ENCODE measurements at regions not wholly inside any gene's neighbourhood (a gene's known extent, or its start where the extent isn't known, plus 50 kb on each side); places are given as distances from the start of the nearest gene placed in this dataset.
"Not testable (repeated sequence)": the region's sequence is repeated elsewhere in the genome, so short reads cannot be mapped to it uniquely, and the experiment has no call there.

GRCh38 chr4:123182289-123182688, 214.3 kb upstream of the SPRY1 start:
- Histone ChIP-seq H3K9me3 (replicated peaks in 1 of 2; ENCODE audit: control insufficient read depth in 1 of 2, insufficient read depth in 1 of 2, low read length in 2 of 2) (no peaks in the 10 kb centered on the region), H3K9ac (ENCODE audit: insufficient read depth, low read length, poor library complexity, severe bottlenecking) (no peak overlapping the region), H3K27me3 (ENCODE audit: control insufficient read depth in 2 of 2, insufficient read depth in 2 of 2, low read length in 2 of 2) (no peaks in the 10 kb centered on the region), H3K4me1 (ENCODE audit: control insufficient read depth in 1 of 2, insufficient read depth in 2 of 2, low read length in 2 of 2) (no peaks in the 10 kb centered on the region), H2AFZ (ENCODE audit: insufficient read depth, low read depth, low read length, poor library complexity, severe bottlenecking) (no peak overlapping the region), H3K4me2 (replicated peaks; ENCODE audit: extremely low read depth, low read length, poor library complexity, severe bottlenecking) (no peak overlapping the region), H4K20me1 (ENCODE audit: insufficient read depth, low read length) (no peaks in the 10 kb centered on the region), H3K79me2 (ENCODE audit: insufficient read depth, low read length) (no peaks in the 10 kb centered on the region), H3K4me3 (replicated peaks in 1 of 3; ENCODE audit: low read depth in 2 of 3, low read length in 3 of 3) (no peak overlapping the region), H3K27ac (ENCODE audit: low read depth in 1 of 2, low read length in 2 of 2) (no peak overlapping the region), H3K36me3 (replicated peaks in 1 of 2; ENCODE audit: control insufficient read depth in 1 of 2, insufficient read depth in 2 of 2, low read length in 2 of 2) (no peaks in the 10 kb centered on the region)
- H3K4me3 Mint-ChIP-seq: no peak overlapping the region
- intact Hi-C loops (cut with micrococcal nuclease): no loop called here
- peaks cover 0 to 7% (median 0%) of the 10 kb centered on the region in 7 donors for H3K9me3 Mint-ChIP-seq
- peaks cover 0 to 5% of the 10 kb centered on the region in 2 donors for H3K36me3 Mint-ChIP-seq
- no peak overlapping the region for H3K27ac Mint-ChIP-seq
- no peaks in the 10 kb centered on the region for H3K27me3 Mint-ChIP-seq (ENCODE audit: low read depth in 3 of 3)
- H3K4me1 Mint-ChIP-seq: no peaks in the 10 kb centered on the region
- DNase-seq: no peak
- no peak for TF ChIP-seq CTCF (IDR thresholded peaks at IDR 0.05)

- no CpG with 5 or more reads among the region's 1 CpG for WGBS (ENCODE audit: insufficient coverage)
- no peaks in the 10 kb centered on the region for H3K9me3 ChIP-seq (replicated peaks in 1 of 2; ENCODE audit: control insufficient read depth in 1 of 2, insufficient read depth in 1 of 2, low read length in 2 of 2)
These were observed 213.3 kb upstream of the SPRY1 start for GRCh38 chr4:123183308-123183707.

GRCh38 chr4:123183754-123184153, 212.8 kb upstream of the SPRY1 start:
- H3K27ac Mint-ChIP-seq; H3K9me3 ChIP-seq (replicated peaks in 1 of 2; ENCODE audit: control insufficient read depth in 1 of 2, insufficient read depth in 1 of 2, low read length in 2 of 2); H3K36me3 ChIP-seq (replicated peaks in 1 of 2; ENCODE audit: control insufficient read depth in 1 of 2, insufficient read depth in 2 of 2, low read length in 2 of 2); H3K9me3 Mint-ChIP-seq; H3K27me3 Mint-ChIP-seq (ENCODE audit: low read depth in 3 of 3); H3K4me3 ChIP-seq (replicated peaks in 1 of 3; ENCODE audit: low read depth in 2 of 3, low read length in 3 of 3); DNase-seq; H3K4me1 Mint-ChIP-seq; H3K36me3 Mint-ChIP-seq; H3K4me2 ChIP-seq (replicated peaks; ENCODE audit: extremely low read depth, low read length, poor library complexity, severe bottlenecking); H3K9ac ChIP-seq (ENCODE audit: insufficient read depth, low read length, poor library complexity, severe bottlenecking); H3K27me3 ChIP-seq (ENCODE audit: control insufficient read depth in 2 of 2, insufficient read depth in 2 of 2, low read length in 2 of 2); H2AFZ ChIP-seq (ENCODE audit: insufficient read depth, low read depth, low read length, poor library complexity, severe bottlenecking); H3K27ac ChIP-seq (ENCODE audit: low read depth in 1 of 2, low read length in 2 of 2); H3K4me3 Mint-ChIP-seq; H3K79me2 ChIP-seq (ENCODE audit: insufficient read depth, low read length); H4K20me1 ChIP-seq (ENCODE audit: insufficient read depth, low read length); intact Hi-C loops (cut with micrococcal nuclease); H3K4me1 ChIP-seq (ENCODE audit: control insufficient read depth in 1 of 2, insufficient read depth in 2 of 2, low read length in 2 of 2): not testable (repeated sequence)
- no CpG with 5 or more reads among the region's 2 CpGs for WGBS (ENCODE audit: insufficient coverage)

More at GRCh38 chr4:123183308-123183707, 213.3 kb upstream of the SPRY1 start:
- Histone ChIP-seq H3K4me1 (ENCODE audit: control insufficient read depth in 1 of 2, insufficient read depth in 2 of 2, low read length in 2 of 2) (no peaks in the 10 kb centered on the region), H3K4me2 (replicated peaks; ENCODE audit: extremely low read depth, low read length, poor library complexity, severe bottlenecking) (no peak overlapping the region), H4K20me1 (ENCODE audit: insufficient read depth, low read length) (no peaks in the 10 kb centered on the region), H3K9ac (ENCODE audit: insufficient read depth, low read length, poor library complexity, severe bottlenecking) (no peak overlapping the region), H2AFZ (ENCODE audit: insufficient read depth, low read depth, low read length, poor library complexity, severe bottlenecking) (no peak overlapping the region), H3K36me3 (replicated peaks in 1 of 2; ENCODE audit: control insufficient read depth in 1 of 2, insufficient read depth in 2 of 2, low read length in 2 of 2) (no peaks in the 10 kb centered on the region), H3K27ac (ENCODE audit: low read depth in 1 of 2, low read length in 2 of 2) (no peak overlapping the region), H3K4me3 (replicated peaks in 1 of 3; ENCODE audit: low read depth in 2 of 3, low read length in 3 of 3) (no peak overlapping the region), H3K27me3 (ENCODE audit: control insufficient read depth in 2 of 2, insufficient read depth in 2 of 2, low read length in 2 of 2) (no peaks in the 10 kb centered on the region), H3K79me2 (ENCODE audit: insufficient read depth, low read length) (no peaks in the 10 kb centered on the region)
- H3K4me1 Mint-ChIP-seq: no peaks in the 10 kb centered on the region
- no peak overlapping the region for H3K27ac Mint-ChIP-seq
- peaks cover 0 to 7% (median 0%) of the 10 kb centered on the region in 7 donors for H3K9me3 Mint-ChIP-seq
- DNase-seq: no peak
- H3K36me3 Mint-ChIP-seq: peaks cover 0 to 5% of the 10 kb centered on the region in 2 donors
- intact Hi-C loops (cut with micrococcal nuclease): no loop called here
- H3K27me3 Mint-ChIP-seq (ENCODE audit: low read depth in 3 of 3): no peaks in the 10 kb centered on the region
- TF ChIP-seq CTCF (IDR thresholded peaks at IDR 0.05): no peak
- no peak overlapping the region for H3K4me3 Mint-ChIP-seq
